CD14-positive monocyte (primary cell): ENCODE measurements at regions not wholly inside any gene's neighbourhood (a gene's known extent, or its start where the extent isn't known, plus 50 kb on each side); places are given as distances from the start of the nearest gene placed in this dataset.

ENCODE experiments used
- DNase-seq, 3 donors: peaks; one replicate each; pipeline ENCODE4 v3.0.0-alpha.2; 2011 to 2022
- H2AFZ ChIP-seq: 2 replicates; pipeline ENCODE4 v1.6.0; 2012; ENCODE audit warnings: mild to moderate bottlenecking, low read depth, low read length, inconsistent platforms; ENCODE audit not compliant: insufficient read depth, poor library complexity, severe bottlenecking
- H3K27ac ChIP-seq, 2 donors: 1 replicate in 1 of 2; 2 replicates in 1 of 2; pipeline ENCODE4 v1.5.1; 2012 to 2013; ENCODE audit warnings: low read length in 2 of 2, control low read depth in 1 of 2, inconsistent platforms in 1 of 2, low read depth in 1 of 2, mild to moderate bottlenecking in 1 of 2
- H3K27me3 ChIP-seq, 2 donors: one replicate each; pipeline versions ENCODE4 v1.6.0 to v1.6.1; 2011 to 2013; ENCODE audit warnings: low read length in 2 of 2; ENCODE audit not compliant: control insufficient read depth in 2 of 2, insufficient read depth in 2 of 2
- H3K36me3 ChIP-seq, 2 donors: replicated peaks in 1 of 2; 1 replicate in 1 of 2; 2 replicates in 1 of 2; pipeline versions ENCODE4 v1.5.1 to v1.6.1; 2012 to 2013; ENCODE audit warnings: low read length in 2 of 2, control low read depth in 1 of 2, inconsistent platforms in 1 of 2, mild to moderate bottlenecking in 1 of 2; ENCODE audit not compliant: insufficient read depth in 2 of 2, control insufficient read depth in 1 of 2
- H3K4me1 ChIP-seq, 2 donors: 1 replicate in 1 of 2; 2 replicates in 1 of 2; pipeline versions ENCODE4 v1.5.1 to v1.6.1; 2012 to 2013; ENCODE audit warnings: low read length in 2 of 2, control low read depth in 1 of 2, inconsistent platforms in 1 of 2, mild to moderate bottlenecking in 1 of 2, moderate library complexity in 1 of 2; ENCODE audit not compliant: insufficient read depth in 2 of 2, control insufficient read depth in 1 of 2
- H3K4me2 ChIP-seq: replicated peaks from 2 replicates; pipeline ENCODE3; 2012; ENCODE audit warnings: low read length, moderate library complexity, mild to moderate bottlenecking; ENCODE audit not compliant: poor library complexity, severe bottlenecking; ENCODE audit errors: extremely low read depth
- H3K4me3 ChIP-seq, 3 experiments: fragments of 200-600 bp in 1 of 3; sonication (generic) in 1 of 3; replicated peaks in 1 of 3; 1 replicate in 2 of 3; 2 replicates in 1 of 3; pipeline ENCODE4 v1.5.1; 2011 to 2013; ENCODE audit warnings: low read length in 3 of 3, mild to moderate bottlenecking in 3 of 3, control low read depth in 2 of 3, low read depth in 2 of 3, inconsistent platforms in 1 of 3, moderate library complexity in 1 of 3
- H3K79me2 ChIP-seq: 2 replicates; pipeline ENCODE4 v1.6.0; 2012; ENCODE audit warnings: mild to moderate bottlenecking, control low read depth, inconsistent platforms, low read length, moderate library complexity; ENCODE audit not compliant: insufficient read depth
- H3K9ac ChIP-seq: 2 replicates; pipeline ENCODE4 v1.6.0; 2017; ENCODE audit warnings: low read length, mild to moderate bottlenecking; ENCODE audit not compliant: insufficient read depth, poor library complexity, severe bottlenecking
- H3K9me3 ChIP-seq, 2 donors: replicated peaks in 1 of 2; 1 replicate in 1 of 2; 2 replicates in 1 of 2; pipeline versions ENCODE4 v1.5.1 to v1.6.1; 2012 to 2013; ENCODE audit warnings: low read length in 2 of 2, control low read depth in 1 of 2; ENCODE audit not compliant: control insufficient read depth in 1 of 2, insufficient read depth in 1 of 2
- H4K20me1 ChIP-seq: 2 replicates; pipeline ENCODE4 v1.6.0; 2012; ENCODE audit warnings: mild to moderate bottlenecking, low read length, control low read depth, moderate library complexity; ENCODE audit not compliant: insufficient read depth
- H3K27ac Mint-ChIP-seq, 7 donors: one replicate each; pipeline ENCODE4 v1.8.0; 2020; ENCODE audit warnings: mild to moderate bottlenecking in 7 of 7, mixed read lengths in 7 of 7, moderate library complexity in 6 of 7, inconsistent platforms in 2 of 7
- H3K27me3 Mint-ChIP-seq, 3 donors: one replicate each; pipeline ENCODE4 v1.8.0; 2021 to 2022; ENCODE audit warnings: low read depth in 3 of 3, mild to moderate bottlenecking in 3 of 3, mixed read lengths in 3 of 3, moderate library complexity in 3 of 3, inconsistent platforms in 1 of 3
- H3K36me3 Mint-ChIP-seq, 2 donors: one replicate each; pipeline ENCODE4 v1.8.0; 2020; ENCODE audit warnings: mixed read lengths in 2 of 2, inconsistent platforms in 1 of 2, mild to moderate bottlenecking in 1 of 2
- H3K4me1 Mint-ChIP-seq: one replicate; pipeline ENCODE4 v1.8.0; 2020; ENCODE audit warnings: mild to moderate bottlenecking, mixed read lengths
- H3K4me3 Mint-ChIP-seq, 2 donors: one replicate each; pipeline ENCODE4 v1.8.0; 2020; ENCODE audit warnings: mild to moderate bottlenecking in 2 of 2, mixed read lengths in 2 of 2, moderate library complexity in 1 of 2
- H3K9me3 Mint-ChIP-seq, 7 donors: one replicate each; pipeline ENCODE4 v1.8.0; 2020 to 2022; ENCODE audit warnings: mixed read lengths in 7 of 7, mild to moderate bottlenecking in 6 of 7, moderate library complexity in 6 of 7, inconsistent platforms in 2 of 7
- CTCF ChIP-seq: fragments of 200-600 bp; IDR thresholded peaks from one replicate; pipeline ENCODE4 v1.8.0; 2022; ENCODE audit warnings: antibody characterized with exemption, mild to moderate bottlenecking
- WGBS: methylation state at CpG from one replicate; pipeline ENCODE4 v1.1.5; 2013; ENCODE audit warnings: missing lambda C conversion rate; ENCODE audit not compliant: insufficient coverage; 5-methylcytosine and 5-hydroxymethylcytosine counted together
- intact Hi-C, 2 donors: fragments of 100-400 bp; cut with micrococcal nuclease; formaldehyde crosslinking; loops; one replicate each; pipeline versions ENCODE4 v1.15.0 to v1.15.1; 2023

- Mint-ChIP-seq H3K4me3 (no peak overlapping the region), H3K9me3 (peaks cover 0 to 12% (median 7%) of the 10 kb centered on the region in 7 donors), H3K36me3 (no peaks in the 10 kb centered on the region), H3K27me3 (no peaks in the 10 kb centered on the region), H3K27ac (no peak overlapping the region), H3K4me1 (no peaks in the 10 kb centered on the region)
- H3K27me3 ChIP-seq: no peaks in the 10 kb centered on the region
- DNase-seq: no peak
- no peak overlapping the region for H3K9ac ChIP-seq
- H3K4me2 ChIP-seq: no peak overlapping the region
- peaks cover 0 to 11% of the 10 kb centered on the region in 2 donors for H3K9me3 ChIP-seq
- intact Hi-C loops: no loop called here
- no peak overlapping the region for H3K4me3 ChIP-seq
- H3K36me3 ChIP-seq: no peaks in the 10 kb centered on the region
- no peak for TF ChIP-seq CTCF
- H3K4me1 ChIP-seq: no peaks in the 10 kb centered on the region
- no peaks in the 10 kb centered on the region for H3K79me2 ChIP-seq
- H2AFZ ChIP-seq: no peak overlapping the region
- H3K27ac ChIP-seq: no peak overlapping the region
- no peaks in the 10 kb centered on the region for H4K20me1 ChIP-seq
Measured at GRCh38 chr18:30727849-30728248, 314.7 kb downstream of the DSC3 start.

DNA sequence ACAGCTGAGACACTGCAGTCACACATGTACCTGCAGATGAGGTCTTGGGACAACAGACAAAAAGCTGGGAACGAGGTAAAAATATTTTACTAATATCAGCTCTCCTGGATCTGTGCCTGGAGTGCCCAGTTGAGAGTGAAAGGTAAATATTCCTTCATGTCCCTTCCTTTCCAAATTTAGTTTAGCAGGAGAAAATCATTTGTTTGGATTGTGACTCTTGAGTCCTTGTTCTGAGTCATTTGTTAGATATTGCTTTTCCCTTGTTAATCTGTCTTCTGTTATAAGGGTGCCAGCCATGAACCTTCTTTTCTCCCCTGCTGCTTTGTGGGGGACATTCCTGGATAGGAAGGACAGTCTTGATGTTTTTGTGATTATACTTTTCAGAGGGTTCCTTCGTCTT lies 329.2 kb downstream of the DSC3 start:
- no peaks in the 10 kb centered on the region for H3K4me1 Mint-ChIP-seq
- no peaks in the 10 kb centered on the region for H3K4me1 ChIP-seq
- H3K9me3 Mint-ChIP-seq: no peaks in the 10 kb centered on the region
- WGBS: no CpG with 5 or more reads among the region's 2 CpGs
- no peak overlapping the region for H3K27ac ChIP-seq
- H3K79me2 ChIP-seq: no peaks in the 10 kb centered on the region
- H3K27me3 Mint-ChIP-seq: peaks cover 0 to 2% (median 0%) of the 10 kb centered on the region in 3 donors
- intact Hi-C loops: no loop called here
- DNase-seq: no peak
- H3K9ac ChIP-seq: no peak overlapping the region
- no peak overlapping the region for H3K27ac Mint-ChIP-seq
- no peak for TF ChIP-seq CTCF
- H3K4me2 ChIP-seq: no peak overlapping the region
- no peak overlapping the region for H3K4me3 ChIP-seq
- no peak overlapping the region for H3K4me3 Mint-ChIP-seq
- H3K36me3 ChIP-seq: no peaks in the 10 kb centered on the region
- H3K27me3 ChIP-seq: no peaks in the 10 kb centered on the region
- H3K9me3 ChIP-seq: no peaks in the 10 kb centered on the region
- no peak overlapping the region for H2AFZ ChIP-seq
- no peaks in the 10 kb centered on the region for H3K36me3 Mint-ChIP-seq
- H4K20me1 ChIP-seq: no peaks in the 10 kb centered on the region
